IMR-90 (cell line): ENCODE measurements at regions not wholly inside any gene's neighbourhood (a gene's known extent, or its start where the extent isn't known, plus 50 kb on each side); places are given as distances from the start of the nearest gene placed in this dataset.

Experiments
- MAZ ChIP-seq: IDR thresholded peaks from 2 replicates; pipeline ENCODE4 v1.6.1; 2012; ENCODE audit warnings: low read depth, mild to moderate bottlenecking, low read length, improper control_type of control experiment, moderate library complexity, borderline replicate concordance
- MXI1 ChIP-seq: IDR thresholded peaks from 2 replicates; pipeline ENCODE4 v1.6.1; 2012; ENCODE audit warnings: low read depth, mild to moderate bottlenecking, low read length, moderate library complexity, borderline replicate concordance
- POLR2A ChIP-seq: IDR thresholded peaks from 2 replicates; pipeline ENCODE4 v1.6.1; 2012; ENCODE audit warnings: mild to moderate bottlenecking, low read depth, low read length
- RAD21 ChIP-seq: IDR thresholded peaks from 2 replicates; pipeline ENCODE4 v1.6.1; 2012; ENCODE audit warnings: low read length, improper control_type of control experiment
- TF ChIP-seq, protein P1 (sequence below): conservative IDR thresholded peaks from 2 replicates; pipeline ENCODE4 v1.5.1; 2012; ENCODE audit warnings: mild to moderate bottlenecking, low read depth, low read length, improper control_type of control experiment
- TF ChIP-seq, protein P2 (sequence below): fragments of 150-350 bp; IDR thresholded peaks from 2 replicates; pipeline ENCODE4 v1.6.1; 2017; ENCODE audit warnings: mild to moderate bottlenecking, antibody characterized with exemption, low read length, low read depth

DNA sequence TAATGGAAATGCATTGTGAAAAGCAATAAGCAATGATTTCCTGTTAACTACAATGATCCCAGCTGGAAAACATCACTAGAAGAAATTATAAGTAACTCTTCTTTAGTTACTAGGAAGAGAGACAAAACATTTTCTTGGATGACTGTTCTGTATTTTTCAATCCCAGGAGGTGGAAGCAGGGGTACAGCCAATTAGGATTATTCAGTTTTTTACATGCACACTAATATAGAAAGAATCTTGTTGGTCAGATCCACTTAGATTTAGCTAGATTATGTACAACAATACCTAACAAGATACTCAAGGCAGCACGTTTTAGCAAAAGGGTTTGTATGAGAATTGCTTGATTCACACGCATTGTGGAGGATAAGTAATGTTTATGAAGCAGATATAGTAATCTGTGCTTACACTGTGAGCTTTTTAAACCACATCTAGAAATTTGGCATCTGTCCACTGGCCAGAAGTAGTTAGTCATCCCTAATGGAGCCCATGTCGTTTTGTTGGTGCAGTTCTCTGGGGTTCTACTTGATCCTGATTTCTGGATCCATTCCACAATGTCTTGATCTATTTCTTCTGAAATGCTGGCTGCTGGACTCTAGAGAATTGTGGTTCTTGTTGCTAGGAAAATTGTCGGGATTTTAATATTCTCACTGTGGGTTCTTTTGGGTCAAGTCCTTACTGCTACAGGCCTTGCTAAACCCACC is 199.7 kb downstream of the ADCYAP1 start:
- no peak for TF ChIP-seq POLR2A
- no peak for TF ChIP-seq RAD21
- TF ChIP-seq, protein P1, sequence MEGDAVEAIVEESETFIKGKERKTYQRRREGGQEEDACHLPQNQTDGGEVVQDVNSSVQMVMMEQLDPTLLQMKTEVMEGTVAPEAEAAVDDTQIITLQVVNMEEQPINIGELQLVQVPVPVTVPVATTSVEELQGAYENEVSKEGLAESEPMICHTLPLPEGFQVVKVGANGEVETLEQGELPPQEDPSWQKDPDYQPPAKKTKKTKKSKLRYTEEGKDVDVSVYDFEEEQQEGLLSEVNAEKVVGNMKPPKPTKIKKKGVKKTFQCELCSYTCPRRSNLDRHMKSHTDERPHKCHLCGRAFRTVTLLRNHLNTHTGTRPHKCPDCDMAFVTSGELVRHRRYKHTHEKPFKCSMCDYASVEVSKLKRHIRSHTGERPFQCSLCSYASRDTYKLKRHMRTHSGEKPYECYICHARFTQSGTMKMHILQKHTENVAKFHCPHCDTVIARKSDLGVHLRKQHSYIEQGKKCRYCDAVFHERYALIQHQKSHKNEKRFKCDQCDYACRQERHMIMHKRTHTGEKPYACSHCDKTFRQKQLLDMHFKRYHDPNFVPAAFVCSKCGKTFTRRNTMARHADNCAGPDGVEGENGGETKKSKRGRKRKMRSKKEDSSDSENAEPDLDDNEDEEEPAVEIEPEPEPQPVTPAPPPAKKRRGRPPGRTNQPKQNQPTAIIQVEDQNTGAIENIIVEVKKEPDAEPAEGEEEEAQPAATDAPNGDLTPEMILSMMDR, result no peak
- TF ChIP-seq, protein P2, sequence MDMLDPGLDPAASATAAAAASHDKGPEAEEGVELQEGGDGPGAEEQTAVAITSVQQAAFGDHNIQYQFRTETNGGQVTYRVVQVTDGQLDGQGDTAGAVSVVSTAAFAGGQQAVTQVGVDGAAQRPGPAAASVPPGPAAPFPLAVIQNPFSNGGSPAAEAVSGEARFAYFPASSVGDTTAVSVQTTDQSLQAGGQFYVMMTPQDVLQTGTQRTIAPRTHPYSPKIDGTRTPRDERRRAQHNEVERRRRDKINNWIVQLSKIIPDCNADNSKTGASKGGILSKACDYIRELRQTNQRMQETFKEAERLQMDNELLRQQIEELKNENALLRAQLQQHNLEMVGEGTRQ, result no peak
- TF ChIP-seq MXI1, result no peak
- TF ChIP-seq MAZ, result no peak
